ENCODE measurements at regions not wholly inside any gene's neighbourhood (a gene's known extent, or its start where the extent isn't known, plus 50 kb on each side); places are given as distances from the start of the nearest gene placed in this dataset.

DNA sequence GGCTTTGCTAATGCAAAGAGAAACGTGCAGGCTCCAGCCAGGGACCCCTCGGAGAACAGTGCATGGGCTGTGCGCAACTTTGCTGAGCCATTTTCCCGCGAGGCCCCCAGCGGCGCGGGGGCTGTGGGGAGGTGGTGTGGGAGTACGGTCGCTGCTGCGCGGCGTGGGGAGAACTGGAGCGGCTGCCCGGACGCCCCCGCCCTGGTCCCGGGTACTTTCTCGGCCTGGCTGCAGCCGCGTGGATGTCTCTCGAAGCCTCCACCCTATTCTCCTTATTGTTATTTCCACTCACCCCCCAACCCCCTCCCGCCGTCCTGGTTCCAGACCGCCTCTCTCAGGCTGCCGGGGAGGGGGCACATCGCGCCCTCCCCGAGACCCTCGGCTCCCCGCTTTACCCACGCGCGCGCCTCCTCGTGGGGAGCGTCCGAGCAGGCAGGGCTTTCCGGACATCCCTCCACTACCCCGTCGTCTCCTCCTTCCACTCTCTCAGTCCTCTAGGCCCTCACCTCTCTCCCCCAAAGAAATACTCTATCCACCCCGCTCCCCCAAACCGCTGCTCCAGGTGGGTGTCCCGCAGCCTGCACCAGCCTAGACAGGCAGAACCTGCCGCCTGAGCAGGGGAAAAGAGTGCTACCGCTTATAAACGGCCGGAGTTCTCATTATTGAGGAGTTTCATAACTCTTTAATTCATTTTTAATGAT, 68.6 kb upstream of the TBCA start:
- DNase-seq (ENCODE audit: low spot score), result no peak
- Histone ChIP-seq H3K9me3 (no peaks in the 10 kb centered on the region), H3K27me3 (no peaks in the 10 kb centered on the region), H3K36me3 (no peaks in the 10 kb centered on the region), H3K4me3 (peak overlapping the region; percentile 19 to 57), H3K4me1 (peaks cover 0 to 6% of the 10 kb centered on the region in 2 donors), H3K27ac (no peak overlapping the region)
- TF ChIP-seq, protein P1, sequence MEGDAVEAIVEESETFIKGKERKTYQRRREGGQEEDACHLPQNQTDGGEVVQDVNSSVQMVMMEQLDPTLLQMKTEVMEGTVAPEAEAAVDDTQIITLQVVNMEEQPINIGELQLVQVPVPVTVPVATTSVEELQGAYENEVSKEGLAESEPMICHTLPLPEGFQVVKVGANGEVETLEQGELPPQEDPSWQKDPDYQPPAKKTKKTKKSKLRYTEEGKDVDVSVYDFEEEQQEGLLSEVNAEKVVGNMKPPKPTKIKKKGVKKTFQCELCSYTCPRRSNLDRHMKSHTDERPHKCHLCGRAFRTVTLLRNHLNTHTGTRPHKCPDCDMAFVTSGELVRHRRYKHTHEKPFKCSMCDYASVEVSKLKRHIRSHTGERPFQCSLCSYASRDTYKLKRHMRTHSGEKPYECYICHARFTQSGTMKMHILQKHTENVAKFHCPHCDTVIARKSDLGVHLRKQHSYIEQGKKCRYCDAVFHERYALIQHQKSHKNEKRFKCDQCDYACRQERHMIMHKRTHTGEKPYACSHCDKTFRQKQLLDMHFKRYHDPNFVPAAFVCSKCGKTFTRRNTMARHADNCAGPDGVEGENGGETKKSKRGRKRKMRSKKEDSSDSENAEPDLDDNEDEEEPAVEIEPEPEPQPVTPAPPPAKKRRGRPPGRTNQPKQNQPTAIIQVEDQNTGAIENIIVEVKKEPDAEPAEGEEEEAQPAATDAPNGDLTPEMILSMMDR (IDR thresholded peaks at IDR 0.05), result peak in 1 of 2 donors; percentile 38

DNA sequence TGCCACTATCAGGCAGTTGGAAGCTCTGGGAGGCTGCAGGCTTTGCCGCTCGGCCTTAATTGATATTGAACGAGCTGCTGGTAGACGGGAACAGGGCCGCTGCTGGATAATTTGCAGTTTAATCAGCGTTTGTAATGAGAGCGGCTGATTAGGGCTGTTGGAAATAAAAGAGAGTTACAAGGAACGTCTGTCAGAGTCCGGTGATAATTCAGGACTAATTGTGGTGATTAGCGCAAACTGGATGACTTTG, 68.2 kb upstream of the TBCA start:
- Histone ChIP-seq H3K9me3 (no peaks in the 10 kb centered on the region), H3K4me3 (peak overlapping the region; percentile 19 to 57), H3K27me3 (no peaks in the 10 kb centered on the region), H3K27ac (no peak overlapping the region), H3K36me3 (no peaks in the 10 kb centered on the region), H3K4me1 (peaks cover 0 to 6% of the 10 kb centered on the region in 2 donors)
- TF ChIP-seq, protein P1 (IDR thresholded peaks at IDR 0.05), result no peak
- no peak for DNase-seq (ENCODE audit: low spot score)

DNA sequence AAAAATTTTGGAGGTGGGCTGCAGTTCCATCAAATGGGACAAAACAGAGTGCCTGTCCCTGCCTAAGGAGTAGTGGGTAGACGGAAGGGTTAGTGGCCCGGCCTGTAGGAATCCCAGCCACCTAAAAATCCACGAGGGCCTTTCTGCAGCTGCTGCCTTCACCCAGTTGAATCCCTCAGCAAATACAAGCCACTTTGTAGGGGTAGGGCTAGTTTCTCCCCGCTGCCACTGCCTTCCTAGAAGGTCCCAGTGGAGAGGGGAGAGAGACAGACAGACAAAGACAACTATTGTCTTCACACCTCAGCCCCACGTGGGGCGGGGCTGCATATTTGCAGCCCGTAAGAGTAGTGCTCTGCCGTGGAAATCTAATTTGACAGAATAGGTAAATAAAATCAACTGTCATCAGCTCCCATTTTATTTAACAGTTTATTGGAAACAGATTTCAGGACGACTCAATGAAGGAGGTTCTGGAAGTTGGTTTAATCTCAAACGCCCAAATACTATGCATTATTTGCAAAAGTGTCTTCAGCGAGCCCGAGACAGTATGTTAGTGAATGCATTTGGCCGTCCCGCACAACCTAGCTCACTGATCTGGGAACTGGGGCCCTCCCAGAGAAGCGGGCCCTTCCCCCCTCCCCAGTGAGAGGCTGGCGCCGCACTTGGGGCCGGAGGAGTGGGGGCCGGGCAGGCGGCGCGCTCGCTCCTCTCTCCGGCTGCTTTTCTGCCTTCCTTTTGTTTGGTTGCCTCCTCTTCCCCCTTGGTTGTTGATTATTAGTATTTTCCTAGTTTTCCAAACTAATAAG, 67.6 kb upstream of the TBCA start:
- Histone ChIP-seq H3K27ac (no peak overlapping the region), H3K36me3 (no peaks in the 10 kb centered on the region)
- DNase-seq (ENCODE audit: low spot score), result no peak

DNA sequence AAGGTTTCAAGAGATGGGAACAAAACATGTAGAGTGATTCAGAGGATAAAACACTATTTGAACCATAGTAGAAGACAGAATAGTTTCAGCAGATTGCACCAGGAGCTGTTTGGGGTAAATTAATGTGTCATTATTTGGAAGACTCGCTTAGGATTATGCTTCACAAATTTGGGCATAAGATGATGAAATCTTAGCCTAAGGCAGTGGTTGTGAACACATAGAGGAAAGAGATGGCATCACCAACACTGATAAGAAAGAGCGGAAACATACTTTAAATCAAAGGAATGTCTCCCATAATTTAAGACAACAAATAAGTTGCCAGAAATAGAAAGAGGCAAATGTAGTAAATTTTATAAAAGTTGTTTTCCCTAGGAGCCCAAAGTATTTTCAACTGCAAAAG, 66.1 kb upstream of the TBCA start:
- Histone ChIP-seq H3K4me1 (peaks cover 0 to 6% of the 10 kb centered on the region in 2 donors), H3K9me3 (no peaks in the 10 kb centered on the region), H3K27ac (no peak overlapping the region), H3K36me3 (no peaks in the 10 kb centered on the region), H3K4me3 (no peak overlapping the region), H3K27me3 (no peaks in the 10 kb centered on the region)
- no peak for DNase-seq (ENCODE audit: low spot score)
- TF ChIP-seq, protein P1 (IDR thresholded peaks at IDR 0.05), result no peak

More for the DNA sequence above, 67.6 kb upstream of the TBCA start:
- TF ChIP-seq, protein P1 (IDR thresholded peaks at IDR 0.05), result no peak
- H3K27me3 ChIP-seq, result no peaks in the 10 kb centered on the region
- H3K4me1 ChIP-seq, result peaks cover 0 to 6% of the 10 kb centered on the region in 2 donors
- H3K9me3 ChIP-seq, result no peaks in the 10 kb centered on the region
- H3K4me3 ChIP-seq, result peak overlapping the region; percentile 19 to 57

DNA sequence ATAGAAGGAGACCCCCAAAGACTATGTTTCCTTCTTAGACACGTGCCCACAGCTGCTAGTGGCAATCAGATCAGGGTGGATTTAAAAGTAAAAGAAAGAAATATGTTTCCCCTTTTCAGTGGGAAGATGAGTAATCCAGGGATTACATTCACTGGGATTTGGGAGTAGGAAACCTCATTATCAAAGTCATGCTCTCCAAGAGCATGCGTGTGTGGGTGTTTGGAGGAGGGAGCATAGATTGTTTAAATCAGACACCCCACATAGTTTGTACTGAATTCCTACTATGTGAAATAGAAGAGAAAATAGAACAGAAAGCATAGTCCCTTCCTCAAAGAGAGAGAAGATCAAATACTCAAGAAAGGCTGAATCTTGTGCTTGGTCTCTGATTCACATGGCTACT, 65.5 kb upstream of the TBCA start:
- DNase-seq (ENCODE audit: low spot score), result no peak
- Histone ChIP-seq H3K4me1 (peaks cover 0 to 6% of the 10 kb centered on the region in 2 donors), H3K27me3 (no peaks in the 10 kb centered on the region), H3K27ac (no peak overlapping the region), H3K4me3 (no peak overlapping the region), H3K9me3 (no peaks in the 10 kb centered on the region), H3K36me3 (no peaks in the 10 kb centered on the region)
- TF ChIP-seq, protein P1 (IDR thresholded peaks at IDR 0.05), result no peak

All from right atrium auricular region (tissue), 2 donors.